ENCODE measurements at regions not wholly inside any gene's neighbourhood (a gene's known extent, or its start where the extent isn't known, plus 50 kb on each side); places are given as distances from the start of the nearest gene placed in this dataset.

DNA sequence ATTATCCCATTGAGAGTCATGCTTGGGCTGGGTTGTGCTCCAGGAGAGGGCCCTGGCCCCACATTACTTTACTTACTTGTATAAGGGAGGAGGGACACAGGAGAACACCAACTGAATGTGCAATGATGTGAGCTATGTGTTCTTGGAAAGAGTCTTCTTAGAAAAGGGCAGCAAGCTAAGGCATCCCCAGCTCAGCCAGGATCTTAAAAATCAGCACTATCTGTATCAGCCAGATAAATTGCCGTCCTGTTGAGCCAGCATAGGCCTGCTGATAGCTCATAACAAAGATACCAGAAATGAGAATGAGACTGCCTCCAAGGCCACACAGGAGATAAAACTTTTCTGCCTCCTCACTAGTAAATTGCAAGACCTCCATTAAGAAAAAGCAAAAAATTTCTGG, 357.5 kb downstream of the CAAP1 start:
- Mint-ChIP-seq H3K27me3 (no peaks in the 10 kb centered on the region), H3K9me3 (ENCODE audit: low read depth) (peaks cover 6% of the 10 kb centered on the region), H3K36me3 (ENCODE audit: insufficient read depth) (no peaks in the 10 kb centered on the region), H3K4me1 (ENCODE audit: low read depth) (no peaks in the 10 kb centered on the region), H3K27ac (no peak overlapping the region), H3K4me3 (ENCODE audit: low read depth) (no peak overlapping the region)
- TF ChIP-seq, protein P1, sequence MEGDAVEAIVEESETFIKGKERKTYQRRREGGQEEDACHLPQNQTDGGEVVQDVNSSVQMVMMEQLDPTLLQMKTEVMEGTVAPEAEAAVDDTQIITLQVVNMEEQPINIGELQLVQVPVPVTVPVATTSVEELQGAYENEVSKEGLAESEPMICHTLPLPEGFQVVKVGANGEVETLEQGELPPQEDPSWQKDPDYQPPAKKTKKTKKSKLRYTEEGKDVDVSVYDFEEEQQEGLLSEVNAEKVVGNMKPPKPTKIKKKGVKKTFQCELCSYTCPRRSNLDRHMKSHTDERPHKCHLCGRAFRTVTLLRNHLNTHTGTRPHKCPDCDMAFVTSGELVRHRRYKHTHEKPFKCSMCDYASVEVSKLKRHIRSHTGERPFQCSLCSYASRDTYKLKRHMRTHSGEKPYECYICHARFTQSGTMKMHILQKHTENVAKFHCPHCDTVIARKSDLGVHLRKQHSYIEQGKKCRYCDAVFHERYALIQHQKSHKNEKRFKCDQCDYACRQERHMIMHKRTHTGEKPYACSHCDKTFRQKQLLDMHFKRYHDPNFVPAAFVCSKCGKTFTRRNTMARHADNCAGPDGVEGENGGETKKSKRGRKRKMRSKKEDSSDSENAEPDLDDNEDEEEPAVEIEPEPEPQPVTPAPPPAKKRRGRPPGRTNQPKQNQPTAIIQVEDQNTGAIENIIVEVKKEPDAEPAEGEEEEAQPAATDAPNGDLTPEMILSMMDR (IDR thresholded peaks at IDR 0.05; ENCODE audit: unreplicated experiment): no peak
- DNase-seq (ENCODE audit: low spot score, unreplicated experiment): no peak

DNA sequence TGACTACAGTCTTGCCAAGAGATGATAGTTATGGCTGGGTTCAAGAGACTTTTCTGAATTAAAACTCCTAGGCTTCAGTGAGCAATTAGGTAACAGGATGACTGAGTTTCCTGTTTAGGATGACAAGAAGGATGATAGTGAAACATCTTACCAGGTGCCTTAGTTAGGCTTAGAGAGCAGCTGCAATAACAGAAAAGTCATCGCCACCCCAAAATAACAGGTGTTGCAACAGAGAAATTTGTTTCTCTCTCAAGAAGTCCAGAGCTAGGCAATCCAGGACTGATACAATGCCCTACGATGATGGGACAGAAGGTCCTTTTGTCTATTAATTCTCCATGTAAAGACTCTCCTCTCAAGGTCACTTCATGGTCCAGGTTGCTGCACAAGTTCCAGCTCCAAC, 361.8 kb downstream of the CAAP1 start:
- TF ChIP-seq, protein P1 (IDR thresholded peaks at IDR 0.05; ENCODE audit: unreplicated experiment): no peak
- no peaks in the 10 kb centered on the region for H3K36me3 Mint-ChIP-seq (ENCODE audit: insufficient read depth)
- no peak overlapping the region for H3K27ac Mint-ChIP-seq
- no peak for DNase-seq (ENCODE audit: low spot score, unreplicated experiment)
- H3K27me3 Mint-ChIP-seq: no peaks in the 10 kb centered on the region
- H3K9me3 Mint-ChIP-seq (ENCODE audit: low read depth): peaks cover 6% of the 10 kb centered on the region
- no peaks in the 10 kb centered on the region for H3K4me1 Mint-ChIP-seq (ENCODE audit: low read depth)
- no peak overlapping the region for H3K4me3 Mint-ChIP-seq (ENCODE audit: low read depth)

DNA sequence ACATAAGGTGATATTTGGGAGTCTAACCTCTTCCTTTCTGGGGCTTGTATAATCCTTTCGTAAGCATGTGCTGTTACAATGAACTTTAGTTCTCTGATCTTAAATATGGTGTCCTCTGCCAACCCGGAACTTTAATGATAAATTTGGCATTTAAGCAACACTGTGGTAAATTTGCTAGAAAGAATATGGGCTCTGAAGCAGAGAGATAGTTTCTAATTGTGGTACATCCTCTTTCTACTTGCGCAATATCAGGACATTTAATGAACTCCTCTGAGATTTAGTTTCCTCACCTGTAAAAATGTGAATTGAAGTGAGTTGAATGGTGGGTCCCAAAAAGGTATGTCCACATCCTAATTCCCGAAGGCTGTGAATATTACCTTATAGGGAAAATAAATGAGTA, 364.7 kb downstream of the CAAP1 start:
- Mint-ChIP-seq H3K9me3 (ENCODE audit: low read depth) (peaks cover 6% of the 10 kb centered on the region), H3K36me3 (ENCODE audit: insufficient read depth) (no peaks in the 10 kb centered on the region), H3K27me3 (no peaks in the 10 kb centered on the region), H3K4me3 (ENCODE audit: low read depth) (no peak overlapping the region), H3K4me1 (ENCODE audit: low read depth) (peaks cover 1% of the 10 kb centered on the region), H3K27ac (no peak overlapping the region)
- TF ChIP-seq, protein P1 (IDR thresholded peaks at IDR 0.05; ENCODE audit: unreplicated experiment): no peak
- no peak for DNase-seq (ENCODE audit: low spot score, unreplicated experiment)

DNA sequence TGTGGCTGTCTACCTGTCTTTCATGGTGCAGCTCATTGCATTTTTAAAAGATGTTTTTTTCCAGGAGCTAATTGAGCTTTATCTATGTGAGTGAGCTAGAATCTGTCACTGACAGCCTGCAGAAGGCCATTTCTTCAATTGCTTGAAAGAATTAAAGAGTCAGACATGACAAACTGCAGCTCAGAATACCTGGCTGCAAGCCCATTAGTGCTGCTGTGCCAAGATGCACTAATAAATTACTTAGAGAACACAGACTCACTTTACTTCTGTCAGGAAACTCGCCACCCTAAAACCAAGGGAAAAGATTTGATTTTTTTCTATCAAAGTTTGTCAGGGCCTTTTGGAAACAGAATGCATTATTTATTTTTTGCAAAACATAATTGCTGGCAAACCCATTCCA, 368.3 kb downstream of the CAAP1 start:
- H3K27ac Mint-ChIP-seq: no peak overlapping the region
- no peaks in the 10 kb centered on the region for H3K36me3 Mint-ChIP-seq (ENCODE audit: insufficient read depth)
- TF ChIP-seq, protein P1 (IDR thresholded peaks at IDR 0.05; ENCODE audit: unreplicated experiment): no peak
- H3K4me1 Mint-ChIP-seq (ENCODE audit: low read depth): peaks cover 1% of the 10 kb centered on the region
- H3K9me3 Mint-ChIP-seq (ENCODE audit: low read depth): no peaks in the 10 kb centered on the region
- no peak overlapping the region for H3K4me3 Mint-ChIP-seq (ENCODE audit: low read depth)
- DNase-seq (ENCODE audit: low spot score, unreplicated experiment): no peak
- H3K27me3 Mint-ChIP-seq: no peaks in the 10 kb centered on the region

DNA sequence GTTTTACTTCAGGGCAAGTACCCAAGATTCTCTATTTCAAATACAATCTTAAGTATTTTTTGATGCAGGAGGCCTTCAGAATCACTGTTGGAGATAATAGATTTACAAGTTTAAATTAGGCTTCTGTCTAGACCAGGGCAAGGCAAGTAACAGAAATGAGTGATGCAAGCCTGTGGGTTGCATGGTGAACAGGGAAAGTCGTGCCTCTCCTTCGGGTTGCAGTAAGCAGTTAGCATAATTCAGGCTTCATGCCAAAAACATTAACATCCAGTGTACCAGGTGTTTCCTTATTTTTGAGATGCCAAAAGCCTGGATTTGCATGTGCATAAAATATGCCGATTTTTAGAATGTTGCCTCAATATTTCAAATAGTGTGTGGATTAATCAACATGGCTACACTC, 369.0 kb downstream of the CAAP1 start:
- Mint-ChIP-seq H3K27me3 (no peaks in the 10 kb centered on the region), H3K36me3 (ENCODE audit: insufficient read depth) (no peaks in the 10 kb centered on the region), H3K27ac (no peak overlapping the region), H3K4me1 (ENCODE audit: low read depth) (peaks cover 1% of the 10 kb centered on the region), H3K4me3 (ENCODE audit: low read depth) (no peak overlapping the region), H3K9me3 (ENCODE audit: low read depth) (no peaks in the 10 kb centered on the region)
- TF ChIP-seq, protein P1 (IDR thresholded peaks at IDR 0.05; ENCODE audit: unreplicated experiment): no peak
- DNase-seq (ENCODE audit: low spot score, unreplicated experiment): no peak
